HEK293 (cell line): ENCODE measurements at regions not wholly inside any gene's neighbourhood (a gene's known extent, or its start where the extent isn't known, plus 50 kb on each side); places are given as distances from the start of the nearest gene placed in this dataset.

Experiments
- MEIS1 ChIP-seq: sonication (generic); formaldehyde crosslinking; IDR thresholded peaks from 2 replicates; pipeline ENCODE4 v1.8.1; 2022; ENCODE audit warnings: missing genetic modification reagents, mild to moderate bottlenecking, borderline replicate concordance
- ZNF175 ChIP-seq: fragments of 450-650 bp; formaldehyde crosslinking; IDR thresholded peaks from 2 replicates; pipeline ENCODE4 v1.5.1; 2016; ENCODE audit warnings: missing biosample characterization, missing genetic modification characterization
- ZNF501 ChIP-seq: fragments of 450-650 bp; formaldehyde crosslinking; IDR thresholded peaks from 2 replicates; pipeline ENCODE4 v1.5.1; 2016; ENCODE audit warnings: missing biosample characterization, missing genetic modification characterization
- ZNF600 ChIP-seq: fragments of 450-650 bp; formaldehyde crosslinking; IDR thresholded peaks from 2 replicates; pipeline ENCODE4 v1.5.1; 2016; ENCODE audit warnings: missing biosample characterization, missing genetic modification characterization
- ZNF658 ChIP-seq: fragments of 450-650 bp; formaldehyde crosslinking; IDR thresholded peaks from 2 replicates; pipeline ENCODE4; 2016; ENCODE audit warnings: missing biosample characterization, missing genetic modification characterization
- TF ChIP-seq, protein P1 (sequence below): fragments of 450-650 bp; formaldehyde crosslinking; IDR thresholded peaks from 2 replicates; pipeline ENCODE4 v1.5.1; 2016; ENCODE audit warnings: missing biosample characterization, missing genetic modification characterization

DNA sequence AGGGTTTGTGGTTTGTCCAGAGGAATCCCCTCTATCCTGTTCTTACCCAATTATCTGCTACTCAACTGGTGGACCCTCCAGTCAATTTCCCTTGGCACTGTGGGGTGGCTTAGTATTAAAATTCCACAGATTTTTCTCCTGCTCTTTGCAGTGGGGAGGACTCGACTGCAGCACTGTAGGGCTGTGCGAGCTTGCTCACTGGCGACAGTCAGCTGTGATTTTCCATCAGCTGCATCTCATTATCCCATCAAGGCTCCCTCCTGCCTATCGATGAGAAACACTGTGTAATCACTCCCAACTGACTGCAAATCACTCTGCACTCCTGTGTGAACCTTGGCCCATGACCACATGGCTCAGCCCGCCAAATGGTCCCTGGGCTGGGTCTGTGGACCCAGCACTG lies 90.5 kb upstream of the MAF start:
- TF ChIP-seq ZNF175 (tag by site-specific recombination): no peak
- no peak for TF ChIP-seq MEIS1 (CRISPR knock-in tag)
- TF ChIP-seq ZNF501 (tag by site-specific recombination): no peak
- no peak for TF ChIP-seq ZNF600 (tag by site-specific recombination)
- TF ChIP-seq ZNF658 (tag by site-specific recombination): no peak
- TF ChIP-seq, protein P1, sequence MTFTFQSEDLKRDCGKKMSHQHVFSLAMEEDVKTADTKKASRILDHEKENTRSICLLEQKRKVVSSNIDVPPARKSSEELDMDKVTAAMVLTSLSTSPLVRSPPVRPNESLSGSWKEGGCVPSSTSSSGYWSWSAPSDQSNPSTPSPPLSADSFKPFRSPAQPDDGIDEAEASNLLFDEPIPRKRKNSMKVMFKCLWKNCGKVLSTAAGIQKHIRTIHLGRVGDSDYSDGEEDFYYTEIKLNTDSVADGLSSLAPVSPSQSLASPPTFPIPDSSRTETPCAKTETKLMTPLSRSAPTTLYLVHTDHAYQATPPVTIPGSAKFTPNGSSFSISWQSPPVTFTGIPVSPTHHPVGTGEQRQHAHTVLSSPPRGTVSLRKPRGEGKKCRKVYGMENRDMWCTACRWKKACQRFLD (tag by site-specific recombination): no peak
